Activated naive CD4-positive, alpha-beta T cell treated with anti-CD3 and anti-CD28 coated beads for 36 hours (primary cell): ENCODE measurements at regions not wholly inside any gene's neighbourhood (a gene's known extent, or its start where the extent isn't known, plus 50 kb on each side); places are given as distances from the start of the nearest gene placed in this dataset.

Experiments used
- CTCF ChIA-PET: fragments of 350-600 bp; sonication (Branson Sonifier 250); formaldehyde crosslinking; loops from one replicate; lab custom pipeline; 2021; ENCODE audit warnings: antibody characterized with exemption; lab: Charles Lee
- DNase-seq: peaks from one replicate; pipeline ENCODE4 v3.0.0-alpha.2; 2020
- H3K27ac Mint-ChIP-seq: one replicate; pipeline ENCODE4 v1.8.0; 2021; ENCODE audit warnings: mild to moderate bottlenecking, mixed read lengths
- H3K27me3 Mint-ChIP-seq: one replicate; pipeline ENCODE4 v1.8.0; 2021; ENCODE audit warnings: low read depth, mixed read lengths
- H3K36me3 Mint-ChIP-seq: one replicate; pipeline ENCODE4 v1.8.0; 2021; ENCODE audit warnings: low read depth, mixed read lengths
- H3K4me1 Mint-ChIP-seq: one replicate; pipeline ENCODE4 v1.8.0; 2021; ENCODE audit warnings: low read depth, mixed read lengths
- H3K4me3 Mint-ChIP-seq: one replicate; pipeline ENCODE4 v1.8.0; 2021; ENCODE audit warnings: mild to moderate bottlenecking, moderate library complexity, mixed read lengths
- H3K9me3 Mint-ChIP-seq: one replicate; pipeline ENCODE4 v1.8.0; 2021; ENCODE audit warnings: mixed read lengths
- intact Hi-C: fragments of 100-400 bp; cut with micrococcal nuclease; formaldehyde crosslinking; loops from one replicate; pipeline ENCODE4 v1.15.1; 2023

- CTCF ChIA-PET: no interaction called here
- Mint-ChIP-seq H3K27ac (no peak overlapping the region), H3K27me3 (peaks cover 29% of the 10 kb centered on the region), H3K4me1 (peaks cover 3% of the 10 kb centered on the region), H3K36me3 (no peaks in the 10 kb centered on the region), H3K9me3 (no peaks in the 10 kb centered on the region), H3K4me3 (no peak overlapping the region)
- intact Hi-C loops: no loop called here
- no peak for DNase-seq
Observed at GRCh38 chr22:23522623-23523251, 57.4 kb downstream of the IGLL1 start.

- intact Hi-C loops: no loop called here
- H3K36me3 Mint-ChIP-seq: no peaks in the 10 kb centered on the region
- H3K27ac Mint-ChIP-seq: no peak overlapping the region
- H3K4me3 Mint-ChIP-seq: peak overlapping the region; percentile 29
- peak; percentile 73 for DNase-seq
- peaks cover 34% of the 10 kb centered on the region for H3K27me3 Mint-ChIP-seq
- no peaks in the 10 kb centered on the region for H3K9me3 Mint-ChIP-seq
- CTCF ChIA-PET: no interaction called here
- H3K4me1 Mint-ChIP-seq: peaks cover 3% of the 10 kb centered on the region
Observed at GRCh38 chr22:23521441-23522113, 58.5 kb downstream of the IGLL1 start.

DNA sequence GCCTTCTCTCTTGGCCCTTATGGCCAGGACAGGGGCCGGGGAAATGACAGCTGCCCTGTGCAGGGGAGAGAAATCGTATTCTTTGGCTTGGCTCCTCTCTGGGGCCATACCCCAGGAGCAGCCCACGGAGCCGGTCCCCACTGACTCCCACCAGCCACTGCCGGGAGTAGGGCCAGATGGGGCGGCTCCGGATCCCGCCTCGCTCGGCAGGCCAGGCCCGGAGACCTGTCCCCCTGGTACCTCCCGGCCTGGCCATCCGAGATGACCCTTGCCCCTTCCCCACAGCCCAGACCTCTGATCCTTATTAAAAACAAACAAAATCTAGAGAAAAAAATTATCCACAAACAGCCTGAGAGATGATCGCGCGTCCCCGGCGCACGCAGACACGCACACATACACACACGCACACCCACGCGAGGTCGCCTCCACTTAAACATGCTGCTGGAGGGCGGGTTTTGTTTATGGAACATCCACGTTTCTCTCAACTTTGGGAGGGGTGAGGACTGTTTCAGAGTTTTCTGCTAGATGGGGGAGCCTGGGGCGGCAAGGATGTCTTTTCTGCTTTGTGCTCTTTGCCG lies 59.1 kb downstream of the IGLL1 start:
- no peaks in the 10 kb centered on the region for H3K9me3 Mint-ChIP-seq
- H3K4me3 Mint-ChIP-seq: peak overlapping the region; percentile 29
- H3K27me3 Mint-ChIP-seq: peaks cover 34% of the 10 kb centered on the region
- no peaks in the 10 kb centered on the region for H3K36me3 Mint-ChIP-seq
- intact Hi-C loops: no loop called here
- CTCF ChIA-PET: no interaction called here
- no peak for DNase-seq
- no peak overlapping the region for H3K27ac Mint-ChIP-seq
- peaks cover 3% of the 10 kb centered on the region for H3K4me1 Mint-ChIP-seq

DNA sequence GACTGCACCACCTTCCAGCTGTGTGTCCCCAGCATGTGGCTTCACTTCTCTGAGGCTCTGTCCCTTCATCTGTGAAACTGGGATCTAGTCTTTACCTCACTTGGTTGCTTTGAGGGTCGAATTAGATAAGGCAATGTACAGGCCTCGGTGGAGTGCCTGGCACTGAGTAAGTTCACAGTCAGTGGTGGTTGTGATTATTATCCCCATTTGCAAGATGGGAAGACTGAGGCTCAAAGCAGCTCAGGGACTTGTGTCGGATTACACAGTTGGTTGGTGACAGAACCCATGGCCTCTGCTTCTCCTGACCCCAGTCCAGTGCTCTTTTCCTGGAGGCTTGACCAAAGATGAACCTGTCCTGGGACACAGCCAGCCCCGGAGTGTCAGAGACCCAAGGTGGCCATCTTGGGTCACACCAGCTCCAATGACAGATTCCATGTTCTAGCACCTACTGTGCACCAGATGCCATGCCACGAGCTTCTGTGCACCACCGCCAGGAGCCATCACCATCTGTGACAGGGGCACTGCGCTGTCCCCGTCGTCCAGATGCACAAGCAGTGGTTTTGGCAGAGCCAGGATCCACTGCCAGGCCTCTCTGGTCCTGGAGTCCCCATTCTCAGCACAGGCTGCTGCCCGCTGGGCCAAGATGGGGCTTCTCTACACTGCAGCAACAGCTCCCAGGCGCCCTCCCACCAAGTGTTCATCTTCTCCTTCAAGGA lies 60.5 kb downstream of the IGLL1 start:
- Mint-ChIP-seq H3K4me1 (peaks cover 3% of the 10 kb centered on the region), H3K4me3 (no peak overlapping the region), H3K36me3 (no peaks in the 10 kb centered on the region), H3K27ac (no peak overlapping the region), H3K27me3 (peaks cover 34% of the 10 kb centered on the region), H3K9me3 (no peaks in the 10 kb centered on the region)
- intact Hi-C loops: no loop called here
- no peak for DNase-seq
- CTCF ChIA-PET: no interaction called here

DNA sequence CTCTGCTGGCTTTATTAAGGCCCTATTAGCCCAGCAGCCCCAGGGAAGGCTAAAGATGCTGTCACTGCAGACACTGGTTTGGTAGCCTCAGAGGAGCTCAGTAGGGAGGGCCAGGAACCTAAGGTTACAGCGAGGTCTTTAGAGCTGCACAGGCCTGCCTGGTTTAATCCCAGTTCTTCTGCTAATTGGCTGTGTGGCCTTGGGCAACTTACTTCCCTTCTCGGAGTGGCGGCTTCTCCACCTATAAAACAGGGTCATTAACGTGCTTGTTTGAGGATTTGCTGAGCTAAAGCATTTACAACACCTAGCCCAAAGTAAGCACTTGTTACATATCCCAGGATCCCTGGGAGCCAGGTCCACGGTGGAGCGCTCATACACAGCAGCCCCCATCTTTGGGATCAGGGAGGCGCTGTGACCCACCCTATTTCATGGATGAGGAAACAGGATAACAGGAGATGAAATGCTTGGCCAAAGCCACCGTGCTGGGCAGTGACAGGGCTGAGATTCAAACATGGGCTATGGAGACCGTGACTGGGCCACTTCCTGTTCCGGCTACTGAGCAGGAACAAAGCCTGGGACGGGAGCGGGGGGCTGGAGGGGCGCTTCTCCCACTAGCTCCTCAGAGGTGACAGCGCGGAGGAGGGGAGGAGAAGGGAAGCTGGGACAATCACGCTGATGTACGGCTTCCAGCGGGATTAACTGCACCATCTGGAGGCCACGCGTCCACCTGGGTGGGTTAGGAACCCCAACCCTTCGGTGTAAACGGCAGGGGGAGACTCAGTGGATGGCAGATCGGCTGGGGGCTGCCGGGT lies 61.5 kb downstream of the IGLL1 start:
- no peak overlapping the region for H3K4me3 Mint-ChIP-seq
- no peak overlapping the region for H3K27ac Mint-ChIP-seq
- CTCF ChIA-PET: interaction anchor here (0.7 kb wide), 1 partner anchor 22 kb away, joined by 3 read pairs; no protein-coding TSS in a partner anchor

GRCh38 chr22:23517804-23518375 lies 62.2 kb downstream of the IGLL1 start:
- peaks cover 31% of the 10 kb centered on the region for H3K27me3 Mint-ChIP-seq
- intact Hi-C loops: no loop called here
- H3K4me1 Mint-ChIP-seq: peaks cover 3% of the 10 kb centered on the region
- no peaks in the 10 kb centered on the region for H3K36me3 Mint-ChIP-seq
- H3K9me3 Mint-ChIP-seq: no peaks in the 10 kb centered on the region
- H3K27ac Mint-ChIP-seq: no peak overlapping the region
- no peak for DNase-seq
- H3K4me3 Mint-ChIP-seq: no peak overlapping the region
- CTCF ChIA-PET: interaction anchor here (0.7 kb wide), 1 partner anchor 21 kb away, joined by 3 read pairs; no protein-coding TSS in a partner anchor

More for the DNA sequence above, 61.5 kb downstream of the IGLL1 start:
- DNase-seq: no peak
- H3K9me3 Mint-ChIP-seq: no peaks in the 10 kb centered on the region
- H3K36me3 Mint-ChIP-seq: no peaks in the 10 kb centered on the region
- intact Hi-C loops: no loop called here
- peaks cover 3% of the 10 kb centered on the region for H3K4me1 Mint-ChIP-seq
- peaks cover 32% of the 10 kb centered on the region for H3K27me3 Mint-ChIP-seq

GRCh38 chr22:23516304-23516703 lies 63.8 kb downstream of the IGLL1 start:
- no peak for DNase-seq
- peaks cover 29% of the 10 kb centered on the region for H3K27me3 Mint-ChIP-seq
- no peak overlapping the region for H3K27ac Mint-ChIP-seq
- no peaks in the 10 kb centered on the region for H3K9me3 Mint-ChIP-seq
- intact Hi-C loops: no loop called here
- CTCF ChIA-PET: no interaction called here
- peaks cover 3% of the 10 kb centered on the region for H3K4me1 Mint-ChIP-seq
- H3K36me3 Mint-ChIP-seq: no peaks in the 10 kb centered on the region
- H3K4me3 Mint-ChIP-seq: no peak overlapping the region

- CTCF ChIA-PET: no interaction called here
- Mint-ChIP-seq H3K27me3 (peaks cover 17% of the 10 kb centered on the region), H3K36me3 (no peaks in the 10 kb centered on the region), H3K27ac (no peak overlapping the region), H3K4me3 (no peak overlapping the region), H3K4me1 (no peaks in the 10 kb centered on the region), H3K9me3 (no peaks in the 10 kb centered on the region)
- intact Hi-C loops: no loop called here
- DNase-seq: no peak
Observed at GRCh38 chr22:23514322-23515038, 65.6 kb downstream of the IGLL1 start.

- no peaks in the 10 kb centered on the region for H3K4me1 Mint-ChIP-seq
- no peak for DNase-seq
- H3K36me3 Mint-ChIP-seq: no peaks in the 10 kb centered on the region
- H3K9me3 Mint-ChIP-seq: no peaks in the 10 kb centered on the region
- CTCF ChIA-PET: no interaction called here
- H3K4me3 Mint-ChIP-seq: no peak overlapping the region
- peaks cover 10% of the 10 kb centered on the region for H3K27me3 Mint-ChIP-seq
- intact Hi-C loops: no loop called here
- H3K27ac Mint-ChIP-seq: no peak overlapping the region
Observed at GRCh38 chr22:23513705-23514104, 66.4 kb downstream of the IGLL1 start.

DNA sequence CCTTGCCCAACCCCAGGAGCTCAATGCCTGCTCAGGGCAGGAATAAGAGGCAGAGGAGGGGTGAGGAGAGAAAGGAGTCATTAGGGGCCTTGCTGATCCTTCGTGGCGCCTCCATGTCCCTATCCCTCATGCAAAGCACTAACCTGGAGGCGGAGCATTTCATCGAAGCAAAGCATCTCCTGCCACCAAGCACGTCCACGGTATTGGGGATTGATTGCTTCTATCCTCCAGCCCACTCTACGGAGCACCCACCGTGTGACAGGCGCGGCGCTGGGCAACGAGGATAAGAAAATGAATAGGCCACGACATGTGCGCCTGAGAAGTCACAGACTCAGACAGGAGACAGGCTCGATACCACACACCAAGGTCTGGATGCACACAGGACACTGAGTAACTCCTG lies 67.0 kb downstream of the IGLL1 start:
- intact Hi-C loops: no loop called here
- peaks cover 7% of the 10 kb centered on the region for H3K27me3 Mint-ChIP-seq
- H3K4me3 Mint-ChIP-seq: no peak overlapping the region
- no peaks in the 10 kb centered on the region for H3K36me3 Mint-ChIP-seq
- CTCF ChIA-PET: no interaction called here
- no peaks in the 10 kb centered on the region for H3K9me3 Mint-ChIP-seq
- no peak overlapping the region for H3K27ac Mint-ChIP-seq
- H3K4me1 Mint-ChIP-seq: no peaks in the 10 kb centered on the region
- DNase-seq: no peak

GRCh38 chr22:23512721-23513120 lies 67.4 kb downstream of the IGLL1 start:
- CTCF ChIA-PET: no interaction called here
- H3K27me3 Mint-ChIP-seq: peaks cover 4% of the 10 kb centered on the region
- no peak overlapping the region for H3K4me3 Mint-ChIP-seq
- intact Hi-C loops: no loop called here
- H3K4me1 Mint-ChIP-seq: no peaks in the 10 kb centered on the region
- H3K36me3 Mint-ChIP-seq: no peaks in the 10 kb centered on the region
- H3K9me3 Mint-ChIP-seq: no peaks in the 10 kb centered on the region
- no peak for DNase-seq
- H3K27ac Mint-ChIP-seq: no peak overlapping the region
